ENCODE measurements at regions not wholly inside any gene's neighbourhood (a gene's known extent, or its start where the extent isn't known, plus 50 kb on each side); places are given as distances from the start of the nearest gene placed in this dataset.
"Not testable (repeated sequence)": the region's sequence is repeated elsewhere in the genome, so short reads cannot be mapped to it uniquely, and the experiment has no call there.

- H3K27ac ChIP-seq (ENCODE audit: low read length): no peak overlapping the region
- H3K9me3 Mint-ChIP-seq: peaks cover 6 to 11% (median 11%) of the 10 kb centered on the region in 3 donors
- H3K27ac Mint-ChIP-seq: no peak overlapping the region
- H3K4me1 Mint-ChIP-seq: no peaks in the 10 kb centered on the region
- no peaks in the 10 kb centered on the region for H3K36me3 ChIP-seq (ENCODE audit: control insufficient read depth in 2 of 2, extremely low read depth in 1 of 2, insufficient read depth in 1 of 2, low read length in 1 of 2)
- ChIA-PET POLR2A (no interaction called here), CTCF (no interaction called here)
- 100% methylated on average over 2 of the region's 10 CpGs for WGBS (ENCODE audit: insufficient coverage)
- H3K4me1 ChIP-seq (ENCODE audit: control insufficient read depth in 1 of 2, extremely low read depth in 1 of 2, insufficient read depth in 2 of 2, low read length in 2 of 2): no peaks in the 10 kb centered on the region
- H3K4me3 ChIP-seq (ENCODE audit: control insufficient read depth in 1 of 2, extremely low read depth in 1 of 2, low read length in 1 of 2): no peak overlapping the region
- H3K27me3 Mint-ChIP-seq: no peaks in the 10 kb centered on the region
- ATAC-seq (replicated peaks in 1 of 4) (no peak), DNase-seq (no peak)
- H3K9me3 ChIP-seq: no peaks in the 10 kb centered on the region
- no peaks in the 10 kb centered on the region for H3K27me3 ChIP-seq (replicated peaks in 1 of 2; ENCODE audit: control insufficient read depth in 2 of 2, extremely low read depth in 1 of 2, insufficient read depth in 2 of 2, low read length in 1 of 2)
- H3K4me3 Mint-ChIP-seq: no peak overlapping the region
- peaks cover 8% of the 10 kb centered on the region for H3K36me3 Mint-ChIP-seq
Measured at GRCh38 chrX:6990552-6991193, 156.8 kb upstream of the STS start.

- Histone ChIP-seq H3K27ac (ENCODE audit: low read length) (no peak overlapping the region), H3K9me3 (no peaks in the 10 kb centered on the region), H3K36me3 (ENCODE audit: control insufficient read depth in 2 of 2, extremely low read depth in 1 of 2, insufficient read depth in 1 of 2, low read length in 1 of 2) (no peaks in the 10 kb centered on the region), H3K4me1 (ENCODE audit: control insufficient read depth in 1 of 2, extremely low read depth in 1 of 2, insufficient read depth in 2 of 2, low read length in 2 of 2) (no peaks in the 10 kb centered on the region), H3K27me3 (replicated peaks in 1 of 2; ENCODE audit: control insufficient read depth in 2 of 2, extremely low read depth in 1 of 2, insufficient read depth in 2 of 2, low read length in 1 of 2) (no peaks in the 10 kb centered on the region), H3K4me3 (ENCODE audit: control insufficient read depth in 1 of 2, extremely low read depth in 1 of 2, low read length in 1 of 2) (no peak overlapping the region)
- peaks cover 6 to 7% (median 6%) of the 10 kb centered on the region in 3 donors for H3K9me3 Mint-ChIP-seq
- H3K27me3 Mint-ChIP-seq: no peaks in the 10 kb centered on the region
- peaks cover 6% of the 10 kb centered on the region for H3K36me3 Mint-ChIP-seq
- WGBS (ENCODE audit: insufficient coverage): 92% methylated on average over 3 of the region's 6 CpGs
- no peak overlapping the region for H3K27ac Mint-ChIP-seq
- DNase-seq (no peak), ATAC-seq (replicated peaks in 1 of 4) (no peak)
- ChIA-PET CTCF (no interaction called here), POLR2A (no interaction called here)
- H3K4me1 Mint-ChIP-seq: no peaks in the 10 kb centered on the region
- no peak overlapping the region for H3K4me3 Mint-ChIP-seq
Measured at GRCh38 chrX:6989858-6990257, 157.7 kb upstream of the STS start.

GRCh38 chrX:6988694-6989093, 158.8 kb upstream of the STS start:
- H3K4me3 ChIP-seq (ENCODE audit: control insufficient read depth in 1 of 2, extremely low read depth in 1 of 2, low read length in 1 of 2); H3K27me3 ChIP-seq (replicated peaks in 1 of 2; ENCODE audit: control insufficient read depth in 2 of 2, extremely low read depth in 1 of 2, insufficient read depth in 2 of 2, low read length in 1 of 2); H3K27me3 Mint-ChIP-seq; ATAC-seq (replicated peaks in 1 of 4); H3K27ac Mint-ChIP-seq; H3K4me3 Mint-ChIP-seq; H3K36me3 Mint-ChIP-seq; H3K36me3 ChIP-seq (ENCODE audit: control insufficient read depth in 2 of 2, extremely low read depth in 1 of 2, insufficient read depth in 1 of 2, low read length in 1 of 2); H3K4me1 ChIP-seq (ENCODE audit: control insufficient read depth in 1 of 2, extremely low read depth in 1 of 2, insufficient read depth in 2 of 2, low read length in 2 of 2); CTCF ChIA-PET; H3K9me3 Mint-ChIP-seq; H3K9me3 ChIP-seq; DNase-seq; H3K4me1 Mint-ChIP-seq; H3K27ac ChIP-seq (ENCODE audit: low read length); POLR2A ChIA-PET: not testable (repeated sequence)
- WGBS (ENCODE audit: insufficient coverage): no CpG with 5 or more reads among the region's 2 CpGs

DNA sequence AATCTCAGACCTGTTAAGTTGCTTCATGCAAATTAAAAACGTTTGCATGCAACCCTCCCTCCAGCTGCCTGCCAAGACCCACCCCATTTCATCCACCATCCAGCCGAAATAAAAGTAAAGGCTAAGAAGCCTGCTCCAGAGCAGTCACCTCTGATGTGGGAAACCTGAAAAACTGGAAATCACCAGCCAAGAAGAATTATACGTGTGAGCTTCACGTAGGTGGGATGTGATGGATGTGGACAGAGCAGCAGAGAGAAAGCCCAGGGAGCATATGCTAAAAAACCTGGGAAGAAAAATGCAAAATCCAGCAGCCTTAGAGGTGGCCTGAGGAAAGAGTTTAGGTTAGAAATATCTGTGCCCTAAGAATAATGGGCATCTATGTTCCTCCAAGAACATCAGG, 160.6 kb upstream of the STS start:
- CTCF ChIA-PET: no interaction called here

DNA sequence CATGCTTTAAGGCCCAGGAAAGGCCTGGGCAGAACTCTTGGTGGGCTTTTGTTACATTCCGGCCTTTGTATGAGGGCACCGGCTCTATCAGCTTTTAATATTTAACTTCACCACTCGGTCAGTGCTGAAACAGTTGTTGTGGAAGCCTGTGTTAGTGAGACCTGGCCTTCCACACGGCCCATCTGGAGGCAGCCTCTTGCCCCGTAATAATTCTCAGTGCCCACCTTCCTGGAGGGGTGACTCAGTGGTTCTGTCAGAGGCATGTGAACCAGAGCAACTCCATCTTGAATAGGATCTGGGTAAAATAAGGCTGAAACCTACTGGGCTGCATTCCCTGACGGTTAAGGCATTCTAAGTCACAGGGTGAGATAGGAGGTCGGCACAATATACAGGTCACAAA, 162.0 kb upstream of the STS start:
- DNase-seq (no peak), ATAC-seq (replicated peaks in 1 of 4) (no peak)
- Mint-ChIP-seq H3K27ac (no peak overlapping the region), H3K4me3 (no peak overlapping the region), H3K4me1 (no peaks in the 10 kb centered on the region), H3K27me3 (no peaks in the 10 kb centered on the region), H3K36me3 (no peaks in the 10 kb centered on the region), H3K9me3 (no peaks in the 10 kb centered on the region)
- POLR2A ChIA-PET: no interaction called here
- CTCF ChIA-PET: no interaction called here
- H3K36me3 ChIP-seq (ENCODE audit: control insufficient read depth in 2 of 2, extremely low read depth in 1 of 2, insufficient read depth in 1 of 2, low read length in 1 of 2): no peaks in the 10 kb centered on the region
- no peak overlapping the region for H3K27ac ChIP-seq (ENCODE audit: low read length)
- H3K27me3 ChIP-seq (replicated peaks in 1 of 2; ENCODE audit: control insufficient read depth in 2 of 2, extremely low read depth in 1 of 2, insufficient read depth in 2 of 2, low read length in 1 of 2): no peaks in the 10 kb centered on the region
- no peak overlapping the region for H3K4me3 ChIP-seq (ENCODE audit: control insufficient read depth in 1 of 2, extremely low read depth in 1 of 2, low read length in 1 of 2)
- WGBS (ENCODE audit: insufficient coverage): no CpG with 5 or more reads among the region's 7 CpGs
- no peaks in the 10 kb centered on the region for H3K9me3 ChIP-seq
- no peaks in the 10 kb centered on the region for H3K4me1 ChIP-seq (ENCODE audit: control insufficient read depth in 1 of 2, extremely low read depth in 1 of 2, insufficient read depth in 2 of 2, low read length in 2 of 2)

More for the DNA sequence above, 160.6 kb upstream of the STS start:
- H3K4me3 ChIP-seq (ENCODE audit: control insufficient read depth in 1 of 2, extremely low read depth in 1 of 2, low read length in 1 of 2): no peak overlapping the region
- H3K27ac ChIP-seq (ENCODE audit: low read length): no peak overlapping the region
- H3K4me1 ChIP-seq (ENCODE audit: control insufficient read depth in 1 of 2, extremely low read depth in 1 of 2, insufficient read depth in 2 of 2, low read length in 2 of 2): no peaks in the 10 kb centered on the region
- H3K27me3 ChIP-seq (replicated peaks in 1 of 2; ENCODE audit: control insufficient read depth in 2 of 2, extremely low read depth in 1 of 2, insufficient read depth in 2 of 2, low read length in 1 of 2): no peaks in the 10 kb centered on the region
- no peaks in the 10 kb centered on the region for H3K27me3 Mint-ChIP-seq
- H3K4me1 Mint-ChIP-seq: no peaks in the 10 kb centered on the region
- H3K4me3 Mint-ChIP-seq: no peak overlapping the region
- H3K27ac Mint-ChIP-seq: no peak overlapping the region
- ATAC-seq (replicated peaks in 1 of 4) (no peak), DNase-seq (no peak)
- no peaks in the 10 kb centered on the region for H3K36me3 Mint-ChIP-seq
- no peaks in the 10 kb centered on the region for H3K9me3 Mint-ChIP-seq
- WGBS (ENCODE audit: insufficient coverage): 100% methylated on average over 2 of the region's 4 CpGs
- H3K36me3 ChIP-seq (ENCODE audit: control insufficient read depth in 2 of 2, extremely low read depth in 1 of 2, insufficient read depth in 1 of 2, low read length in 1 of 2): no peaks in the 10 kb centered on the region
- POLR2A ChIA-PET: no interaction called here
- no peaks in the 10 kb centered on the region for H3K9me3 ChIP-seq

DNA sequence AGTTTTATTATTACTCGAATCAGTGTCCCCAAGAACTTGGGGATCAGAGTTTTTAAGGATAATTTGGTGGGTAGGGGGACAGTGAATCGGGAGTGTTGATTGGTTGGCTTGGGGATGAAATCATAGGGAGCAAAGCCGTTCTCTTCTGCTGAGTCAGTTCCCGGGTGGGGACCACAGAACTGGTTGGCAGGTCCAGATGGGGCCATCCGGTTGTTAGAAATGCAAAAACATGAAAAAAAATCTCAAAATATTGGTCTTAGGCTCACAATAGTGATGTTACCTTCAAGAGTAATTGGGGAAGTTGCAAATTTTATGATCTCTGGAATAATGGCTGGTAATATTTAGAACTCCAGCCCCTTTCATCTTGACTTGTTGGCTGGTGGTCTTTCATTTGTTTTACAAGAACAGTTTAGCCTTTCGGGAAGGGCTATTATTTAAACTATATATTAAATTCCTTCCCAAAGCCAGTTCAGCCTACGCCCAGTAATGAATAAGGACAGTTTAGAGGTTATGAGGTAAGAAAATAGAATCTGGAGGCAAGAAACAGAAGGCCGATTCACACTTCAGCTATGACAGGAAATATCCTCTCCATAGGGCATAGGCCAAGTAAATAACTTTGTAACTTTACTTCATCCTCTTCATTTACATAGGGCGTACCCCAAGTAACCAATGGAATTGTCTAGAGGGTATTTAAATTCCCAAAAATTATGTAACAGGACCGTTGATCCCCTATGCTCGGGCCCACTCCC, 164.1 kb upstream of the STS start:
- POLR2A ChIA-PET: no interaction called here
- H3K36me3 ChIP-seq (ENCODE audit: control insufficient read depth in 2 of 2, extremely low read depth in 1 of 2, insufficient read depth in 1 of 2, low read length in 1 of 2): no peaks in the 10 kb centered on the region
- DNase-seq: no peak
- Mint-ChIP-seq H3K36me3 (no peaks in the 10 kb centered on the region), H3K4me3 (no peak overlapping the region), H3K9me3 (no peaks in the 10 kb centered on the region), H3K27ac (no peak overlapping the region), H3K4me1 (no peaks in the 10 kb centered on the region), H3K27me3 (no peaks in the 10 kb centered on the region)
- no peak for ATAC-seq (replicated peaks in 1 of 4)
- 63% methylated on average over 1 of the region's 11 CpGs for WGBS (ENCODE audit: insufficient coverage)
- no peaks in the 10 kb centered on the region for H3K27me3 ChIP-seq (replicated peaks in 1 of 2; ENCODE audit: control insufficient read depth in 2 of 2, extremely low read depth in 1 of 2, insufficient read depth in 2 of 2, low read length in 1 of 2)
- CTCF ChIA-PET: no interaction called here
- H3K4me1 ChIP-seq (ENCODE audit: control insufficient read depth in 1 of 2, extremely low read depth in 1 of 2, insufficient read depth in 2 of 2, low read length in 2 of 2): no peaks in the 10 kb centered on the region
- H3K4me3 ChIP-seq (ENCODE audit: control insufficient read depth in 1 of 2, extremely low read depth in 1 of 2, low read length in 1 of 2): no peak overlapping the region
- no peaks in the 10 kb centered on the region for H3K9me3 ChIP-seq
- no peak overlapping the region for H3K27ac ChIP-seq (ENCODE audit: low read length)
